ENCODE measurements at regions not wholly inside any gene's neighbourhood (a gene's known extent, or its start where the extent isn't known, plus 50 kb on each side); places are given as distances from the start of the nearest gene placed in this dataset.
"Not testable (repeated sequence)": the region's sequence is repeated elsewhere in the genome, so short reads cannot be mapped to it uniquely, and the experiment has no call there.

GRCh38 chr9:78989031-78989658 lies 582.6 kb upstream of the TLE4 start:
- no peak for DNase-seq

DNA sequence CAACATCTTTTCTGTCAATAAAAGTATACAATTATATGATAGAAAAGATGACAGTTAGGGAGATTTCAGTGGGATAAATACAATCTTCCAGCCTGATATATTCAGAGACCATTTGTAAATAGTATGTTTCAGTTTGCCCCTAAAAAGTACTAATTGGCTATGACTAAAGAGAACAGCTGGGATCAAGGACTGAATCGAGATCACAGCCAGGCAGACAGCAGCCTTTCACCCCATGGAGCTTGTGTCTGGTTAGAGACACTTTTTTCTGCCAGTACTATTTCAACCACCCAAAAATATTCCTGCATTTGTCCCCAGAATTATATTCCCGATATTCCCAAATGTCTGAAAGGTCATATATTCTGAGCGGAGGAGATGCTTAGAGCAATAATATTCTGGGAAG lies 577.3 kb upstream of the TLE4 start:
- DNase-seq, result no peak

GRCh38 chr9:78994974-78995373 lies 576.8 kb upstream of the TLE4 start:
- not testable (repeated sequence) for DNase-seq

DNA sequence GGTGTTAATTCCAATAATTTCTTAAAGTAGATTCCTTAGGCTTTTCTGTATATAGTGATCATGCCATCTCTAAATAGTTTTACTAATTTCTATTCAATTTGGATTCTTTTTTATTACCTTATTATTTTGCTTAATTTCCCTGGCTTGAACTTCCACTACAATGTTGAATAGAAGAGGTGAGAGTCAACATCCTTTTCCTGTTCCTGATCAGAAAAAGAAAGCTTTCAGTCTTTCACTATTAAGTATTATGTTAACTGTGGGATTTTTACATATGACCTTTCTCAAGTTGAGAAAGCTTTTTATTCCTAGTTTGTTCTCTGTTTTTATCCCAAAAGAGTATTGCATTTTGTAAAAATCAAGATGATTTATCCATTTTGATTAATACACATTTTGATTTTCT lies 574.5 kb upstream of the TLE4 start:
- DNase-seq, result no peak

GRCh38 chr9:79000230-79001002 lies 571.3 kb upstream of the TLE4 start:
- no peak for DNase-seq

DNA sequence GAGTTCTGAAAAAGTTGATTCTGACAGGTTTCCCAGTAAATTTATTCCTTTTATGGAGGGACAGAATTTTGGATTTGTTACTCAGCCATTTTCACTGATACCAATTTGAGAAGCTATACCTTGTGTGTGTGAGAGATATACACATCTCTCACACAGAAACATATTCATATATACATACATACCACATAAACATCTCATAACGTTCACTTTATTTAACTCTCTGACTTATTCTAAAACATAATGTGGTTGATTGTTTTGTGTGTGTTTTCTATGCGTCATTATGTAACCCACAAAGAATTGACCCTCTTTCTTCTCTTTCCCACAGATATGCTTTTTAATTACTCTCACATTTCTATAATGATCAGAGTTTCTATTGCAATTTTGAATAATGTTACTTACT lies 570.8 kb upstream of the TLE4 start:
- DNase-seq, result no peak

DNA sequence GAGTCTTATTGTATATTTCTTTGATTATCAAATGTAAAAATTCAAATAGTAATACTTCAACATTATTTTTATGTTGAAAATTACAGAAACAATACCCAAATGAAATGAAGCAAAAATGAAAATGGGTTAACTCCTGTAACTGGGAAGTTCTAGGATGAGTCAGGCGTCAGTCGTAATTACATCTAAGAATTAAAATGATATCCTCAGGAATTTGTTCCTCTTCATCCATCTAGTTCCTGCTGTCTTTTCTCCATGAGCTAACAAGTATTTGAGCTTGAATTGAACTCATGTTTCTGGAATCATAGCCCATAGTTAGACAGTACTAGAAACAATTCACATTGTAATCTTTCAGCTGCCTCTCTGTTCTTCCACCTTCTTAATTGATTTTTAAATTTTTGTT lies 568.3 kb upstream of the TLE4 start:
- no peak for DNase-seq

DNA sequence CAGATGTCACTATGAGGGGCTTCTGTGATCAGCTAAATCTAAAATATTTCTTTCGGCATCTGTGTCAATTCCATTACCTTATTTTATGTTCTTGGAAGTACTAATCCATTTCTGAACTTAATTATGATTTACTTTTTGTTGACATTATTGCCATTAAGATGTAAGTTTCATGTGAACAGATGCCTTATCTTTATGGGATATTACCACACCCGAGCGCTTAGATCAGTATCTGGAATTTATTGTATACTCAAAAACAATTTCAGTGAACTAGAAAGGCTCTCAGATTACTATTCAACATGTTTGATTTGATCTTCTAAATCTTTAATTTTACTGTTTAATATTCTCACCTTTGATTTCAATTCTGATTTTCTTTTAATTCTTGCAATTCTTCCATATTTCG lies 567.7 kb upstream of the TLE4 start:
- DNase-seq, result no peak

DNA sequence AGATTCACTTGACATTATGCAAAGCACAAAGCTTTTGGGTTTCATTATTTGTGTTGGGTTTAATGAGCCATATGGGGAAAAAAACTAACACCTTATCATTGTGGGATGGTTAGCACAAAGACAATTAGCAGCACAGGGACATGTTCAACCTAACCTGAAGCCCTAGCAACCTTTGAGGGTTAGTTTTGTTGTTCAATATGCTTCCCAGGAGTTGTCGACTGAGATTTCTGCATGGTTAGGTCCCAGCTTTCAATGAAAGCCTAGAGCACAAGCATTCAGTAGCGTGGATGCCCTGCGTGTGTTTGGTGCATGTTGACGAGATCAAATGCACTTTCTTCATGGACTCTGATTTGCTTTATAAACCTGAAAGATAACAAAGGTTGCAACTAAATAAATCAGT lies 565.2 kb upstream of the TLE4 start:
- no peak for DNase-seq

- no peak for DNase-seq
These were observed 563.9 kb upstream of the TLE4 start for GRCh38 chr9:79007701-79008483.

GRCh38 chr9:79008916-79009315 lies 562.8 kb upstream of the TLE4 start:
- DNase-seq, result no peak

DNA sequence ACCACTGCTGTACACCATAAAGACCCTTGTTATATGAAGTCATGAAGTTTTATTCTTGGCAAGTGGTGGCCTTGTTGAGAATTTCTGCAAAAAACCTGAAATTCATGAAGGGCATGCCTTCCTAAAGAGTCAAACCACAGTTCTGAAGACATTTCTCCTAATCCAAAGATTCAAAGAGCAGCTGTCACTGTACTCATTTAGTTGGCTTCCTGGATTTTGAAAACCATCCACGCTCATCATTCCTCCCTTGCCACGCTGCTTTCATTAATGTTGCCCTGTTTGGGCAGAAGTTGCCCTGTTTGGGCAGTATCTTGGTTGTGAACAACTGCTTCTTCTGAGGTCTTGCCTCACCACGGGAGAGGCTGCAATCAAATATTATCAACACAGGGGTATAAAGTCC lies 560.3 kb upstream of the TLE4 start:
- DNase-seq, result no peak

DNA sequence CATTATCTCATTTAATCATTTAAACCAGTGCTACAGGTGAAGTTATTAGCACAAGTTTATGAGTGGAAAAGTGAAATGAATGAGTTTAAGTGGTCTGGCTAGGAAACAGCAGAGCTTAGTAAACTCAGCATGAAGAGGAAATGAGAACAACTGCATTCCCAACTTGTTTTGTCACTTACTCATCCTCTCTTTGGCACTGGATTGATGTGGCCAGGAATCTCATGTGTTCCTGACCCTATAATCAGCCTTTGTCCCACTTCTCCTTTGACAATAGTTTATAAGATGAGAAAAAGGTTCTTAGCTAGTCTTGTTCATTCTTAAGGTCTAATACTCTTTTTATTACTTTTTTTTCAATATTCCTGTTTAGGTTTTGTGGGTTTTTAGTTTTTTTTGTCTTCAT lies 559.2 kb upstream of the TLE4 start:
- DNase-seq, result no peak

DNA sequence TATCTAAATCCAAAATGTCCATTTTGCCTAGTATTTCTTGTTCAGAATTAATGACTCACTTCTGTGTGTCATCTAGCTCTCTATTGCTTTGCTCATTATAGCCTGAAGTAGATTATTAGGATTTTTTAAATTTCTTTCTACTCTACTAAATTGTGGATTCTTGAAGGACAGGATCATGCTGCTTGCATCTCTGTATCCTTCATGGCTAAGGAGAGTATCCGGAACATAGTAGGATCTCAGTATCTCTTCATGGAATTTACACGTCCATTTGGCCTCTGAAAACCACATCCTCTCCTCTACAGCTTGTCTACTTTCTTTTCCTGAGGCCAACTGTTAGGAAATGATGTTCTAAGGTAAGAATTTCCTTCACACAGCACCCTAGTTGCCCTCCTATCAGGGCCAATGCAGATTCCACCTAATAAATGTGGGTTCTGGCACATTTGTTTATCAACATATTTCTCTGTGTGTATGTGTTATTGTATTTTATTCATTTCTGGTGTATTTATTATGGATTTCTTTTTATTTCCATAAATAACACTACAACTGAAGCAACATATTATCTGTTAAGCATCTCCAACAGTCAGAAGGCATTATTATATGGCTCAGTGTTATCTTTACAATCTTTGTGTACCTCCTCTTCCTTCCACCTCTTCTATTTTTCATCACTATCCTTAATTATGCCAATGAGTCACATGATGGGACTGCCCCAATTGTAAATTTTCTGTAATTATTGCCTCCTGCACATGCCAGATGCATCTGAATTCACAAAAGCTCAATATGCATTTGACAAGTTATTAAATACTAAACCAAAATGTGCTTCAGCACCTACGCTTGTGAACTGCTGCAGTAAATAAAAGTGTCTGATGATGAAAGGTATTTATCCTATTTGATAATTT lies 557.8 kb upstream of the TLE4 start:
- no peak for DNase-seq

DNA sequence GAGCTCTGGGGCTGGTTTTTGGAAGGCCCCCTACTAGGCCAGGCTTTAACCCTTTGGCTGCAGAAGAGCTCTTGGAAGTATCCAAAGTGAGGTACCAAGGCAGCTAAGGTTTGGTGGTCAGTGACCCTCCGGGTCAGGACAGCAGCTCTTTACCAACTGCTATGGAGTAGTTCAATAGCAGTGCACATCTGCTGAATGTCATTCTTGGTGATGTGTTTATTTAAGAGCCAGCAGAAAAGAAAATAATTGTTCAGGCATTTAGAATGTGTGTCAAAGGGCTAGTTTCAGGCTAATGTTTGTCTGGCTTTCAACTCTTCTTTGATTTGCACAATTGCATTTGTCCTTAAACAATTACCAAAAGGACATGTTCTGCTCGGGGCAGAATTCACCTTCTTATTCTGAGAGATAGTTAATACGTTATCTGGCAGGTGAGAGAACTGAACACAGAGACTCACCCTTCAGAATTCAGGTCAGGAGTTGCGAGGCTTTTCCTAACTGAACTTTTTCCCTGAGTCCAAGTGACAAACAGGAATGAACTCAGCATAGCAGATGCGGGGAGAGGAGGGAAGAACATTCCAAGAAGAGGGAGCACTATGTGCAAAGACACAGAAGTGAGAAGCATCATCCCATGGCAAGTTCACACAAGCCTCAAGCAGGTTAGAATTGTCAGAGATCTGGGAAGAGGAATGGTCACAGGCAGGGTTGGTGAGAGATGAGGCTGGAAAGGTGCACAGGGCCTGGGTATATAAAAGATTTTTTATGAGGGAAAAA lies 556.7 kb upstream of the TLE4 start:
- DNase-seq, result no peak

GRCh38 chr9:79015951-79016350 lies 555.8 kb upstream of the TLE4 start:
- DNase-seq, result no peak

- DNase-seq, result no peak
These were observed 551.5 kb upstream of the TLE4 start for GRCh38 chr9:79020276-79020675.

GRCh38 chr9:79021084-79021483 lies 550.7 kb upstream of the TLE4 start:
- no peak for DNase-seq

GRCh38 chr9:79023134-79023580 lies 548.6 kb upstream of the TLE4 start:
- no peak for DNase-seq

DNA sequence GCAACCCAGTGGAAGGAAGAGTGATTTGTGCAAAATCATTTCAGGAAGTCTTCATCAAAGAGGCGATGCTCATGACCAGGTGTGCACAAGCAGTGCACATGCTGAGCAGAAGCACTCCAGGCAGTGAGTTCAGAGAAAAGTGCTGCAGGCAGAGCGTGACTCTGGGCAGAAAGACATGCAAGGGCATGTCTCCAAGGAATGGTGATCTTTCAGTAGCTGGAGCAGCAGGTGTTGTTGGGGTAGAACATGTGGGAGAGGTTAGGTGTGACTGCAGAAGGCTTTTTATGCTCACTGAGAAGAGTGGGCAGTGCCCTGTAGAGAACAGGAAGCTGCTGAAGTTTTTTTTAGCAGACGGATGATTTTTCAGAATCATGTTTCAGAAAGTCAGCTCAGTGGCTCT lies 545.4 kb upstream of the TLE4 start:
- no peak for DNase-seq

GRCh38 chr9:79028101-79028500 lies 543.7 kb upstream of the TLE4 start:
- no peak for DNase-seq

DNA sequence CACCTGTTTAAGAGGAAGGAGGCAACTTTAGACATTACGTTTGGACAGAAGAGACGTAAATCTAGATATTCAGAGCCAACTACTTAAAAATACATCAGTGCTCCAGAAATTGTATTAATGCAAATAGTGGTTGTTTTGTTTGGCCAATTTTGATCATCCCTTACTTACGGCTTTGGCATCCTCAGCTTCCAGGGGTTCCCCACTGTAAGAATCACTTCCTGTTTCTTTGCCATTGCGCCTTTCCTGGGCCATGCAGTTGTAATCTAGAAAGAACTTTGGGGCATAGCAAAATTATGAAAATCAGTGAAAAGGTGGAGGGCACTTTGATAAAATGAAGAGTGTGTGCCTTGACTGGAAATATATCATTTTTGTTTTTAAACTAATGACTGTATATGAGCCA lies 537.2 kb upstream of the TLE4 start:
- no peak for DNase-seq
